CD8-positive, alpha-beta memory T cell (primary cell): ENCODE measurements at regions not wholly inside any gene's neighbourhood (a gene's known extent, or its start where the extent isn't known, plus 50 kb on each side); places are given as distances from the start of the nearest gene placed in this dataset.

ENCODE experiments used
- CTCF ChIA-PET: fragments of 350-600 bp; sonication (Branson Sonifier 250); formaldehyde crosslinking; loops from one replicate; lab custom pipeline; 2021; ENCODE audit warnings: antibody characterized with exemption; lab: Charles Lee
- POLR2A ChIA-PET: fragments of 350-600 bp; sonication (Branson Sonifier 250); formaldehyde crosslinking; loops from one replicate; lab custom pipeline; 2021; ENCODE audit warnings: antibody characterized with exemption; lab: Charles Lee
- DNase-seq, 5 donors: peaks; one replicate each; pipeline versions ENCODE4 v3.0.0 to v3.0.0-alpha.2; 2020 to 2022; ENCODE audit warnings: mixed read lengths in 1 of 5
- H3K27ac ChIP-seq: one replicate; pipeline ENCODE4 v1.7.0; 2013; ENCODE audit warnings: low read depth, mild to moderate bottlenecking, low read length, moderate library complexity
- H3K27me3 ChIP-seq: 2 replicates; pipeline ENCODE4 v1.7.0; 2013; ENCODE audit warnings: low read length, mild to moderate bottlenecking; ENCODE audit not compliant: insufficient read depth, poor library complexity, severe bottlenecking
- H3K36me3 ChIP-seq: 2 replicates; pipeline ENCODE4 v1.7.0; 2013; ENCODE audit warnings: mild to moderate bottlenecking, low read length, moderate library complexity; ENCODE audit not compliant: insufficient read depth
- H3K4me1 ChIP-seq: 2 replicates; pipeline ENCODE4 v1.7.0; 2013; ENCODE audit warnings: mild to moderate bottlenecking, low read length, moderate library complexity; ENCODE audit not compliant: insufficient read depth
- H3K4me3 ChIP-seq: 2 replicates; pipeline ENCODE4 v1.7.0; 2013; ENCODE audit warnings: mild to moderate bottlenecking, low read length
- H3K9me3 ChIP-seq: 2 replicates; pipeline ENCODE4 v1.7.0; 2013; ENCODE audit warnings: mild to moderate bottlenecking, low read length
- H3K27ac Mint-ChIP-seq, 8 donors: one replicate each; pipeline ENCODE4 v1.8.0; 2020 to 2021; ENCODE audit warnings: mixed read lengths in 8 of 8, mild to moderate bottlenecking in 6 of 8, inconsistent platforms in 3 of 8, moderate library complexity in 3 of 8
- H3K27me3 Mint-ChIP-seq, 2 donors: one replicate each; pipeline ENCODE4 v1.8.0; 2020 to 2021; ENCODE audit warnings: mixed read lengths in 2 of 2, mild to moderate bottlenecking in 1 of 2, moderate library complexity in 1 of 2
- H3K36me3 Mint-ChIP-seq, 3 donors: one replicate each; pipeline ENCODE4 v1.8.0; 2020 to 2021; ENCODE audit warnings: mixed read lengths in 3 of 3, inconsistent platforms in 1 of 3, mild to moderate bottlenecking in 1 of 3
- H3K4me1 Mint-ChIP-seq, 3 donors: one replicate each; pipeline ENCODE4 v1.8.0; 2020 to 2021; ENCODE audit warnings: mixed read lengths in 3 of 3, inconsistent platforms in 1 of 3, mild to moderate bottlenecking in 1 of 3
- H3K4me3 Mint-ChIP-seq, 7 donors: one replicate each; pipeline ENCODE4 v1.8.0; 2020 to 2021; ENCODE audit warnings: mixed read lengths in 7 of 7, mild to moderate bottlenecking in 6 of 7, moderate library complexity in 4 of 7, inconsistent platforms in 2 of 7
- H3K9me3 Mint-ChIP-seq, 5 donors: one replicate each; pipeline ENCODE4 v1.8.0; 2020 to 2022; ENCODE audit warnings: mixed read lengths in 5 of 5, mild to moderate bottlenecking in 3 of 5, moderate library complexity in 2 of 5, inconsistent platforms in 1 of 5

DNA sequence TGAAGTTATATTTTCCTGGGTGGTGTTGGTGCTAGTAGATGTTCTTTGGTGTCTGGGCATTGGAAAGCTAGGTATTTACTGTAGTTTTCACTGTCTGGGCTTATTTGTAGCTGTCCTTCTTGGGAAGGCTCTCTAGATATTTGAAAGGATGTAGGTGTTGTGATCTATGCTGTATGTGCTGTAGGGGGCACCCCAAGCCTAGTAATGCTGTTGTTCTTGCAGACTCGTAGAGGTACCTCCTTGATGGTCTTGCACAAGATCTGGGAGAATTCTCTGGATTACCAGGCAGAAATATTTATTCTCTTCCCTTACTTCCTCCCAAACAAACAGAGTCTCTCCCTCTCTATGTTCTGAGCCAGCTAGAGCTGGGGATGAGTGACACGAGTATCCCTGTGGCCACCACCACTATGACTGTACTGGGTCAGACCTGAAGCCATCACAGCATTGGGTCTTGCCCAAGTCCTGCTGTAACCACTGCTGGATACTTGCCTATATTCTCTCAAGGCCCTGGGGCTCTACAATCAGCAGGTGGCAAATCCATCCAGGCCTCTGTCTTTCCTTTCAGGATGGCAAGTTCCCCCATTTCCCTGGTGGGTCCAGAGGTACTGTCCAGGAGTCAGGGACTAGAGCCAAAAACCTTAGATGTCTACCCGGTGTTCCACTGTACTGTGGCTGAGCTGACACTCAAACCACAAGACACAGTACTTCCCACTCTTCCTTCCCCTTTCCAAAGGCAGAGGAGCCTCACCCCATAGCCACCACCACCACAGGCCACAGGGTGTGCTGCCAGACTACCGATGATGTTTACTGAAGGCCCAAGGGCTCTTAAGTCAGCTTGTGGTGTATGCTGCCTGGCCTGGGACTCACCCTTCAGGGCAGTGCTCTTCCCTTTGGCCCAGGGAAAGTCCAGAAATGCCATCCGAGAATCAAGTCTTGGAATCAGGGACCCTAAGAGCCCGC is 195.2 kb upstream of the DPPA4 start:
- Histone ChIP-seq H3K36me3 (no peaks in the 10 kb centered on the region), H3K4me3 (no peak overlapping the region), H3K27ac (no peak overlapping the region), H3K27me3 (no peaks in the 10 kb centered on the region), H3K9me3 (no peaks in the 10 kb centered on the region), H3K4me1 (no peaks in the 10 kb centered on the region)
- ChIA-PET POLR2A (no interaction called here), CTCF (interaction anchor here (0.8 to 1.4 kb wide), 2 partner anchors 33 to 782 kb away, joined by 3 to 6 read pairs; no protein-coding TSS in a partner anchor)
- peaks cover 2 to 9% of the 10 kb centered on the region in 2 donors for H3K27me3 Mint-ChIP-seq
- DNase-seq: peak in 4 of 5 donors; percentile 28 to 57 (median 38)
- no peaks in the 10 kb centered on the region for H3K9me3 Mint-ChIP-seq
- H3K27ac Mint-ChIP-seq: peak overlapping the region in 1 of 8 donors; percentile 55
- no peaks in the 10 kb centered on the region for H3K36me3 Mint-ChIP-seq
- H3K4me3 Mint-ChIP-seq: no peak overlapping the region
- no peaks in the 10 kb centered on the region for H3K4me1 Mint-ChIP-seq

DNA sequence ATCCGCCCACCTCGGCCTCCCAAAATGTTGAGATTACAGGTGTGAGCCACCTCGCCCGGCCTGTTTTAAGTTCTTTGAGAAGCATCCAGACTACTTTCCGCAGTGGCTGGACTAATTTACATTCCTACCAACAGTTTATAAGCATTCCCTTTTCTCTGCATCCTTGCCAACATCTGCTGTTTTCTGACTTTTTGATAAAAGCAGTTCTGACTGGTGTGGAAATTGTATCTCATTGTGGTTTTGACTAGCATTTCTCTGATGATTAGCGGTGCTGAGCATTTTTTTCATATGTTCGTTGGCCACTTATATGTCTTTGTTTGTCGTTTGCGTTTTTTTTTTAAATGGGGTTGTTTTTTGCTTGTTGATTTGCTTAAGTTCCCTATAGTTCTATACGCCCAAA is 208.4 kb upstream of the DPPA4 start:
- Mint-ChIP-seq H3K4me3 (no peak overlapping the region), H3K4me1 (peaks cover 0 to 1% (median 0%) of the 10 kb centered on the region in 3 donors), H3K27me3 (peaks cover 0 to 2% of the 10 kb centered on the region in 2 donors), H3K36me3 (no peaks in the 10 kb centered on the region), H3K27ac (no peak overlapping the region), H3K9me3 (peaks cover 0 to 10% (median 2%) of the 10 kb centered on the region in 5 donors)
- no peak overlapping the region for H3K27ac ChIP-seq
- H3K4me3 ChIP-seq: no peak overlapping the region
- H3K9me3 ChIP-seq: no peaks in the 10 kb centered on the region
- no peaks in the 10 kb centered on the region for H3K36me3 ChIP-seq
- no peak for DNase-seq
- H3K4me1 ChIP-seq: no peaks in the 10 kb centered on the region
- no peaks in the 10 kb centered on the region for H3K27me3 ChIP-seq
- ChIA-PET CTCF (no interaction called here), POLR2A (no interaction called here)

DNA sequence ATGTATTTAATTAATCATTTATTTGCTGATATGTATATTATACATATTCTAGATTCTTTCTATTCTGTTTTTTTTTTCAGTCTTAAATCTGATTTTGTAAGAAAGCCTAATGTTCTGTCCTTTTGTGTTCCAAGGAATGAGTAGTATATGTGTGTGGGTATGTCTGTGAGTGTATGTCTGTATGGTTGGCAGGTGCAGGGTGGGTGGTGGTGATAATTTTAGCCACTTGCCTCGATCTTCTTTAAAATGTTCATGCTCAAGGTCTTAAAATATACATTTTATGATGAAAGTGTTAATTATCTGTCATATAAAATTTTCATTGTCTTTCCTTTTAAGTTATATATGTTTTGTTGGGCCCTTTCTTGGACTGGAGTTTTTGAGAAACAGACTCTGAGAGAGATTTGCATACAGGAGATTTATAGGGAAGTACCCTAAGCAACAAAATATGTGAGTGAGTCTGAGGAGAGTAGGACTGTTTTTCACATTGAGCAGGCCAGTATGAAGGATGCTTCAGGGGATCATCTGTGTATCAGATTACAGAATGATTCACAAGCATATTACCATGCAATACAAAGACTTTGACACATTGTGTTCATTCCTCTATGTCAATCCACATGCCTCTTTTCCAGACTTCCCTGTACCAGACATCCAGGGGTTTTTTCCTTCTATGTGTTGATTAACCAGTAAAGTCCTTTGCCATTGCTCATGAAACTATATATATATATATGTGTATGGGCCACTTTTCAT is 211.0 kb upstream of the DPPA4 start:
- Mint-ChIP-seq H3K4me3 (no peak overlapping the region), H3K4me1 (no peaks in the 10 kb centered on the region), H3K27me3 (no peaks in the 10 kb centered on the region), H3K36me3 (no peaks in the 10 kb centered on the region), H3K9me3 (peaks cover 0 to 4% (median 0%) of the 10 kb centered on the region in 5 donors), H3K27ac (no peak overlapping the region)
- Histone ChIP-seq H3K27me3 (no peaks in the 10 kb centered on the region), H3K36me3 (no peaks in the 10 kb centered on the region), H3K27ac (no peak overlapping the region), H3K4me3 (no peak overlapping the region), H3K4me1 (no peaks in the 10 kb centered on the region), H3K9me3 (no peaks in the 10 kb centered on the region)
- CTCF ChIA-PET: no interaction called here
- POLR2A ChIA-PET: no interaction called here
- DNase-seq: no peak

DNA sequence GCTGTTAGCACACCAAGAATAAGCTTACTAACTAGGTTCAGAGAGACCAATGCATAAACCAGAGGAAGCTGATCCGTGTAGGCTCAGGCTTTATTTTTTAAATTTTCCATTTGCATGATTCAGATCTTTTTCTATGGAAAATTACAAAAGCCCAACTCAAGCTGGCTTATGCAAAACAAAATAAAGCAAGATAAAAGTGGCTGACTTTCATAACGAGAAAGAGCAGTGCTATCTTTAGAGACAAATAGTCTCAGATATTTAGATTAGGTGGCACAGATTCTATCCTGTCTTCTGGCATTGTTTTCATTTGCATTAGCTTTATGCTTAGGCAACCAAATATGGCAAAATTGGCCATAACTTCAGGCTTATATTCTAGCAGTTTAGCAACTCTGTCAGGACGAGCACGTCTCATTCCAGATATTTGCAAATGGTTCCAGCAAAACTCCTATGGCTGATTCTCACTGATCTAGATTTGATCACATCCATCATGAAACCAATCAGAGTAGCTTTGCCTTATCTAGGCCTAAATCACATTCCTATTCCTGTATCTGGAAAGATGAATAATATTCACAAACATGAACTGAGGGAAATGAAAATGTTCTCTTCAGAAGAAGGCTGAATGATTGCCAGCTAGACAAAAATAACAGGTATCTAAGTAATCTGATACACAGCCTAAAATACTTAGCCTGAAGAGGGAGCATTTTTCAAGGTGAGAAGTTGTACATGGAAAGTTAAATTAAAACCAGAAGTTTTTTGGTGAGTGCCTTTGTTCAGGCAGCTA is 216.4 kb upstream of the DPPA4 start:
- CTCF ChIA-PET: no interaction called here
- POLR2A ChIA-PET: no interaction called here
- Mint-ChIP-seq H3K4me1 (no peaks in the 10 kb centered on the region), H3K9me3 (peaks cover 0 to 6% (median 5%) of the 10 kb centered on the region in 5 donors), H3K36me3 (peaks cover 0 to 18% (median 0%) of the 10 kb centered on the region in 3 donors), H3K27me3 (no peaks in the 10 kb centered on the region), H3K27ac (no peak overlapping the region), H3K4me3 (no peak overlapping the region)
- no peak for DNase-seq
- no peak overlapping the region for H3K4me3 ChIP-seq
- H3K36me3 ChIP-seq: no peaks in the 10 kb centered on the region
- H3K4me1 ChIP-seq: no peaks in the 10 kb centered on the region
- H3K27ac ChIP-seq: no peak overlapping the region
- no peaks in the 10 kb centered on the region for H3K9me3 ChIP-seq
- no peaks in the 10 kb centered on the region for H3K27me3 ChIP-seq

DNA sequence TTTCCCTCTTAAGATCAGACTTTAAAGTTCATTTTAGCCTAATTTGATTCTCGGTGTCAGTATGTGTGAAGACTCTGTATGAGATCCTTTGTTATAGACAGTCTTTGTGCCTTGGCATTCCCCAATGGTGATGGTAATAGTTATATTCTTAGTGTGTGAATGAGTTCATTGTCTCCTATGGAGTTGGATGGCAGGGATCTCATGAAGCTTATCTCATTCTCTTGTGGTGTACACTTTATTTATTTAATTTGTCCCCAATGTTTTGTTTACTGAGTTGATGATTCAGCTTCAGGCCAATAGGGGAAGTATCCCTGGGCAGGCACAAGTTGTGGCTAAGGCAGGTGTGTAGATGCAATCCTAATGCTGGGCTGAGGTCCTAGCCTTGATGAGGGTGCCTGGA is 222.0 kb upstream of the DPPA4 start:
- H3K27ac ChIP-seq: no peak overlapping the region
- H3K27ac Mint-ChIP-seq: no peak overlapping the region
- H3K36me3 ChIP-seq: no peaks in the 10 kb centered on the region
- ChIA-PET CTCF (no interaction called here), POLR2A (no interaction called here)
- H3K9me3 ChIP-seq: no peaks in the 10 kb centered on the region
- peaks cover 0 to 1% of the 10 kb centered on the region in 2 donors for H3K27me3 Mint-ChIP-seq
- no peak for DNase-seq
- no peak overlapping the region for H3K4me3 ChIP-seq
- no peaks in the 10 kb centered on the region for H3K4me1 ChIP-seq
- no peak overlapping the region for H3K4me3 Mint-ChIP-seq
- peaks cover 0 to 26% (median 1%) of the 10 kb centered on the region in 3 donors for H3K36me3 Mint-ChIP-seq
- H3K4me1 Mint-ChIP-seq: peaks cover 7 to 14% (median 9%) of the 10 kb centered on the region in 3 donors
- H3K27me3 ChIP-seq: no peaks in the 10 kb centered on the region
- H3K9me3 Mint-ChIP-seq: peaks cover 0 to 13% (median 8%) of the 10 kb centered on the region in 5 donors

DNA sequence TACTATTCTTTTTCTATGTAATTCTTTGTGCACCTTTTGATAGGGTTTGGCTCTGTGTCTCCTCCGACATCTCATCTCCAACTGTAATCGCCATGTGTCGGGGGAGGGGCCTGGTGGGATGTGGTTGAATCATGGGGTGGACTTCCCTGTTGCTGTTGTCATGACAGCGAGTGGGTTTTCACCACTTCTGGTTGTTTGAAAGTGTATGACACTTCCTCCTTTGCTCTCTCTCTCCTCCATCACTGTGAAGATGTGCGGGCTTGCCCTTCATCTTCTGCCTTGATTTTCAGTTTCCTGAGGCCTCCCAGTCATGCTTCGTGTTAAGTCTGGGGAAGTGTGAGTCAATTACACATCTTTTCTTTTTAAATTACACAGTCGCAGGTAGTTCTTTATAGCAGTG is 225.8 kb upstream of the DPPA4 start:
- peaks cover 0 to 8% (median 6%) of the 10 kb centered on the region in 5 donors for H3K9me3 Mint-ChIP-seq
- H3K27me3 ChIP-seq: no peaks in the 10 kb centered on the region

DNA sequence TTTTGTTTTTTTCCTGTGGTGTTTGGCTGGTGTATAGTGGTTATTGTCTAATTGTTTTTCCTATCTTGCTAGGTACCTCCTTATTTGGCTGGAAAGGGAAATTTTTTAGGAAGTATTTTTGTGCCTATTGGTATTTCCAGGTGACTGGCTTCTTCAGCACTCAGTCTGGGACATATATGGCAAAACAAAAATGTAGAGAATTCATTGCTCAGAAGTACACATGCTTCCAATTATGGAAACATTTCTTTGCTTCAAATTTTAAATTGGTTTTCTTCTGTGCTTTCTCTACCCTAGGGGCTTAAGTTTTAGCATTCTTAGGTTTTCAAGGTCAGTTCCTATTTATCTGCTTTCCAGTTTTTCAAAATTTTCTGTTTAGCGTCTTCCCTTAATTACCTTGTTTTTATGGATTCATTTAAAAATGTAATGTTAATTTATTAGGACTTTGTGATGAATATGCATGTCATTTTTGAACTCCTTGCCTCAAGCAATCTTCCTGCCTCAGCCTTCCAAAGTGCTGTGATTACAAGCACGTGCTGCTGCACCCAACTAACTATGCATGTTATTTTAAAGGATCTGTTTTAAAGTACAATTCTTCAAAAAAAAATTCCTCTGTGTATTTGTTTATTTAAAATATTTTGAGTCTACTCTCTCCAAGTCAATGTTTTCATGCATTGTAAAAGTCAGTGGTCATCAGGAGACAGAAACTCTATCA is 231.9 kb upstream of the DPPA4 start:
- H3K27ac Mint-ChIP-seq: no peak overlapping the region
- Histone ChIP-seq H3K4me1 (no peaks in the 10 kb centered on the region), H3K36me3 (no peaks in the 10 kb centered on the region), H3K9me3 (no peaks in the 10 kb centered on the region), H3K4me3 (no peak overlapping the region), H3K27me3 (no peaks in the 10 kb centered on the region), H3K27ac (no peak overlapping the region)
- H3K4me1 Mint-ChIP-seq: no peaks in the 10 kb centered on the region
- no peak overlapping the region for H3K4me3 Mint-ChIP-seq
- peaks cover 0 to 2% (median 0%) of the 10 kb centered on the region in 5 donors for H3K9me3 Mint-ChIP-seq
- ChIA-PET CTCF (no interaction called here), POLR2A (no interaction called here)
- no peak for DNase-seq
- peaks cover 0 to 6% of the 10 kb centered on the region in 2 donors for H3K27me3 Mint-ChIP-seq
- H3K36me3 Mint-ChIP-seq: peaks cover 0 to 3% (median 1%) of the 10 kb centered on the region in 3 donors

More for the DNA sequence above, 225.8 kb upstream of the DPPA4 start:
- DNase-seq: peak in 4 of 5 donors; percentile 27 to 72 (median 62)
- Histone ChIP-seq H3K4me3 (no peak overlapping the region), H3K27ac (no peak overlapping the region), H3K9me3 (no peaks in the 10 kb centered on the region), H3K4me1 (no peaks in the 10 kb centered on the region), H3K36me3 (no peaks in the 10 kb centered on the region)
- Mint-ChIP-seq H3K4me1 (peaks cover 7 to 14% (median 9%) of the 10 kb centered on the region in 3 donors), H3K4me3 (peak overlapping the region; percentile 14 to 69 (median 57)), H3K27me3 (peaks cover 0 to 4% of the 10 kb centered on the region in 2 donors), H3K27ac (peak overlapping the region in 7 of 8 donors; percentile 24 to 82 (median 63)), H3K36me3 (peaks cover 0 to 15% (median 1%) of the 10 kb centered on the region in 3 donors)
- POLR2A ChIA-PET: no interaction called here
- CTCF ChIA-PET: no interaction called here
